PFSK-1 (cell line): ENCODE measurements at regions not wholly inside any gene's neighbourhood (a gene's known extent, or its start where the extent isn't known, plus 50 kb on each side); places are given as distances from the start of the nearest gene placed in this dataset.

Source experiments
- FOXP2 ChIP-seq: optimal IDR thresholded peaks from 2 replicates; pipeline ENCODE3; 2011; ENCODE audit warnings: borderline replicate concordance, control low read depth, inconsistent platforms; ENCODE audit not compliant: insufficient read depth; ENCODE audit errors: extremely low read length, extremely low read depth
- POLR2AphosphoS5 ChIP-seq: IDR thresholded peaks from 2 replicates; pipeline ENCODE4 v1.6.1; 2012; ENCODE audit warnings: low read depth, mild to moderate bottlenecking, control low read depth, low read length, moderate library complexity
- REST ChIP-seq, 2 experiments: IDR thresholded peaks; 2 replicates each; pipeline versions ENCODE4 v1.6.1 to v1.8.0; 2011 to 2012; ENCODE audit warnings: low read depth in 2 of 2, low read length in 2 of 2, control low read depth in 1 of 2, inconsistent platforms in 1 of 2, mild to moderate bottlenecking in 1 of 2, moderate library complexity in 1 of 2; ENCODE audit not compliant: insufficient read depth in 1 of 2
- SIN3A ChIP-seq: IDR thresholded peaks from 2 replicates; pipeline ENCODE4 v1.6.1; 2012; ENCODE audit warnings: mild to moderate bottlenecking, low read length, moderate library complexity, borderline replicate concordance; ENCODE audit not compliant: insufficient read depth
- TAF1 ChIP-seq: IDR thresholded peaks from 2 replicates; pipeline ENCODE4 v1.6.1; 2012; ENCODE audit warnings: low read length, control low read depth, borderline replicate concordance; ENCODE audit not compliant: insufficient read depth

- TF ChIP-seq SIN3A (no peak), POLR2AphosphoS5 (no peak), TAF1 (no peak), REST (IDR thresholded peaks at IDR 0.05; ENCODE audit: insufficient read depth in 1 of 2, low read depth in 2 of 2, low read length in 2 of 2) (no peak), FOXP2 (no peak)
Observed at GRCh38 chr6:86471791-86472190, 465.5 kb upstream of the HTR1E start.
